ENCODE measurements at regions not wholly inside any gene's neighbourhood (a gene's known extent, or its start where the extent isn't known, plus 50 kb on each side); places are given as distances from the start of the nearest gene placed in this dataset.

GRCh38 chr12:43004908-43005307 is 415.4 kb upstream of the PRICKLE1 start:
- DNase-seq: no peak

GRCh38 chr12:43004141-43004540 is 414.6 kb upstream of the PRICKLE1 start:
- no peak for DNase-seq

- no peak for DNase-seq
These were observed 407.4 kb upstream of the PRICKLE1 start for GRCh38 chr12:42996869-42997431.

- no peak for DNase-seq
These were observed 403.3 kb upstream of the PRICKLE1 start for GRCh38 chr12:42992826-42993225.

- no peak for DNase-seq
These were observed 400.8 kb upstream of the PRICKLE1 start for GRCh38 chr12:42990387-42990786.

- no peak for DNase-seq
These were observed 397.7 kb upstream of the PRICKLE1 start for GRCh38 chr12:42987216-42987650.

GRCh38 chr12:42985506-42985905 is 396.0 kb upstream of the PRICKLE1 start:
- DNase-seq: no peak

- DNase-seq: no peak
These were observed 393.3 kb upstream of the PRICKLE1 start for GRCh38 chr12:42982828-42983227.

GRCh38 chr12:42981379-42981778 is 391.8 kb upstream of the PRICKLE1 start:
- no peak for DNase-seq

GRCh38 chr12:42980441-42980840 is 390.9 kb upstream of the PRICKLE1 start:
- no peak for DNase-seq

GRCh38 chr12:42979746-42980145 is 390.2 kb upstream of the PRICKLE1 start:
- no peak for DNase-seq

GRCh38 chr12:42978708-42979107 is 389.2 kb upstream of the PRICKLE1 start:
- DNase-seq: no peak

GRCh38 chr12:42977451-42978230 is 388.1 kb upstream of the PRICKLE1 start:
- no peak for DNase-seq

- no peak for DNase-seq
These were observed 387.1 kb upstream of the PRICKLE1 start for GRCh38 chr12:42976620-42977019.

GRCh38 chr12:42976122-42976521 is 386.6 kb upstream of the PRICKLE1 start:
- DNase-seq: no peak

- DNase-seq: no peak
These were observed 379.8 kb upstream of the PRICKLE1 start for GRCh38 chr12:42969355-42969754.

- no peak for DNase-seq
These were observed 378.9 kb upstream of the PRICKLE1 start for GRCh38 chr12:42968426-42968825.

- DNase-seq: no peak
These were observed 378.3 kb upstream of the PRICKLE1 start for GRCh38 chr12:42967850-42968249.

GRCh38 chr12:42963988-42964387 is 374.4 kb upstream of the PRICKLE1 start:
- DNase-seq: no peak

- no peak for DNase-seq
These were observed 372.8 kb upstream of the PRICKLE1 start for GRCh38 chr12:42962384-42962783.

- no peak for DNase-seq
These were observed 371.8 kb upstream of the PRICKLE1 start for GRCh38 chr12:42961395-42961794.

- no peak for DNase-seq
These were observed 370.6 kb upstream of the PRICKLE1 start for GRCh38 chr12:42960087-42960527.

- no peak for DNase-seq
These were observed 368.7 kb upstream of the PRICKLE1 start for GRCh38 chr12:42958291-42958674.

- DNase-seq: no peak
These were observed 368.2 kb upstream of the PRICKLE1 start for GRCh38 chr12:42957561-42958290.

All from NCI-H526 (cell line).